CD4-positive, alpha-beta T cell treated with Interferon gamma for 1 hour (primary cell): ENCODE measurements at regions not wholly inside any gene's neighbourhood (a gene's known extent, or its start where the extent isn't known, plus 50 kb on each side); places are given as distances from the start of the nearest gene placed in this dataset.

ENCODE experiments used
- DNase-seq: peaks from one replicate; pipeline ENCODE4 v3.0.0-alpha.2; 2020

DNA sequence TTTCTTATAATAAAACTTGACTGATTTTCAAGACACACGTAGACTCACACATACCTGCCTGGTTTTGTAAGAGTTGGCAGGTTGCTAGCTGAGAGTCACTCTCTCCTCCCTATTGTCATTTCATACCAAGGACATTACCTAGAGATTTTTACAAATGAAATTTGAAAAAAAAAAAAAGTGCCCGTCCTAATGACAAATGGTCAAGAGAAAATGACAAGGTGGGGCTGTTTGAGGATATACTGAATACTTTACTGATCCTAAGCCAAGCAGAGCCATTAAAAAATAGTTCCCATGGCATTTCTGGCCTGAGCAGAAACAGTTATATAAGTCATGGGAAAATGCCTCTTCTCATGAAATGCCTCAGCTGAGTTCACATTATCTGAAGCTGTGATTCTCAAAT, 150.2 kb downstream of the DYRK2 start:
- no peak for DNase-seq

DNA sequence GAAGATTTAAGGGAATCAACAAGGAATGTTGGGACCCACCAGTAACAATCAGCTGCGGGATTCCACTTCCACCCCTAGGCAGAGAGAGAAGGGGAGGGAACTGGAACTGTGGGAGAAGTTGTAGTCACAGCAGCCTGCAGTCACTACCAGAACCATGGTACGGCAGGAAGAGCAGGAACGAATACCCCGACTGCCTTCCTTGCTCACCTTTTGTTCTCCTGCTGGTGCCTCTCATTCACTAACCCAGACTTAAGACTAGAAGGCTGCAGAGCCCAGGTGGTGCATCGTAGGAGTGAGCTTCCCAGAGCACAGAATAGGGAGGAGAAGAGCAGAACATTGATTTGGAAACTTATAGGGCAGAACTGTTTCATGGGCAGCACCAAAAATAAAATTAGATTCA, 154.2 kb downstream of the DYRK2 start:
- DNase-seq, result no peak

DNA sequence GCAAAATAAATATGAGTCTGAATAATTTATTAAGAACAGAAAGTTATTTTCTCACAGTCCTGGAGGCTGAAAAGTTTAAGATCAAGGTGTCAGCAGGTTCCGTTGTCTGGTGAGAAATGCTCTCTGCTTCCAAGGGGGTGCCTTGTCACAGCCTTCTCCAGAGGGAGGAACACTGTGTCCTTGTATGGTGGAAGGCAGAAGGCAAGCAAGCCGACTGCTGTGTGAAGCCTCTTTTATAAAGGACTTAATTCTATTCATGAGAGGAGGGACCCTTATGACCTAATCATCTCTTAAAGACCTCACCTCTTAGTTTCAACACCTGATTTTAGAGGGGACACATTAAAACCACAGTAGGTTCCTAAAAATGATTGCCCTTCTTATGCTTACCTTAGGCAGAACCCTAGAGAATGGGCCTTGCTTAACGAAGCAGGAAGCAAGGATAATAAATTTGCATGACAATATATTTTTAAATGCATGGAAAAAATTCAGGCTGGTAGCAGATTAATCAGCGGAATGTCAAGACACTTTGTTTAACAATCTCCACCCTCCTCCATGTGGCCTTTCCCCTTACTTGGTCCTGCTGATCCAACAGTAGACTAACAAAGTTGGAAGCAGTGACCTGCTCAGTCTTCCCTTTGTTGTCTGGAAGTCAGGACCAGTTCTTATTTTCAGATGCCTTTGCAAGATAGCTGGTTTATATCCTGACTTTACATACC, 154.9 kb downstream of the DYRK2 start:
- DNase-seq, result no peak

- peak; percentile 1 for DNase-seq
Measured at GRCh38 chr12:67804168-67804567, 155.6 kb downstream of the DYRK2 start.

- DNase-seq, result no peak
Measured at GRCh38 chr12:67807814-67808213, 159.3 kb downstream of the DYRK2 start.

GRCh38 chr12:67810166-67810565, 161.6 kb downstream of the DYRK2 start:
- DNase-seq, result no peak

- no peak for DNase-seq
Measured at GRCh38 chr12:67811437-67812361, 163.2 kb downstream of the DYRK2 start.

GRCh38 chr12:67813456-67813904, 164.9 kb downstream of the DYRK2 start:
- DNase-seq, result no peak

GRCh38 chr12:67816269-67816668, 167.7 kb downstream of the DYRK2 start:
- no peak for DNase-seq

DNA sequence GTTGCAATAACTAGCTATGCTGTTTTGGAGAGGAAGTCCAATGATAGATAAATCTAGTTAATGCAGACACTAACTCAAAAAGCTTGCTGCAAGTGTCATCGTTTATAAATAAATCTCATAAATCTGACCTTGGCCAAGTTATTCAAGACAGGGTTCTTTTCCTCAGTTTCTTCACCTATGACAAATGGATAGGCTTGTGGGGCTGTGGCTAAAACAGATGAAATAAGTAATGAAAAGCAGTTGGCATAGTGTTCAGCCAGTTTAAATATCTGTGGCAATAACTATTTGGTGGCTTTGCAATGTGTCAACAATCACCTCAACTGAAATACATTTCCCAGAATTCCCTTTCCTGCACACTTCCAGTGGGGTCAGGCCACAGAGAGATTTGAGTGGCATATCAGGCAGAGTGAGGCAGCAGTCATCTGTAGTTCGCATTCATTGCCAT, 169.9 kb downstream of the DYRK2 start:
- no peak for DNase-seq

GRCh38 chr12:67819902-67820301, 169.3 kb upstream of the IFNG-AS1 start:
- DNase-seq, result no peak

GRCh38 chr12:67820694-67821093, 168.6 kb upstream of the IFNG-AS1 start:
- no peak for DNase-seq

- DNase-seq, result no peak
Measured at GRCh38 chr12:67822826-67823225, 166.4 kb upstream of the IFNG-AS1 start.

GRCh38 chr12:67826148-67826547, 163.1 kb upstream of the IFNG-AS1 start:
- DNase-seq, result no peak

- no peak for DNase-seq
Measured at GRCh38 chr12:67826946-67827720, 162.1 kb upstream of the IFNG-AS1 start.

DNA sequence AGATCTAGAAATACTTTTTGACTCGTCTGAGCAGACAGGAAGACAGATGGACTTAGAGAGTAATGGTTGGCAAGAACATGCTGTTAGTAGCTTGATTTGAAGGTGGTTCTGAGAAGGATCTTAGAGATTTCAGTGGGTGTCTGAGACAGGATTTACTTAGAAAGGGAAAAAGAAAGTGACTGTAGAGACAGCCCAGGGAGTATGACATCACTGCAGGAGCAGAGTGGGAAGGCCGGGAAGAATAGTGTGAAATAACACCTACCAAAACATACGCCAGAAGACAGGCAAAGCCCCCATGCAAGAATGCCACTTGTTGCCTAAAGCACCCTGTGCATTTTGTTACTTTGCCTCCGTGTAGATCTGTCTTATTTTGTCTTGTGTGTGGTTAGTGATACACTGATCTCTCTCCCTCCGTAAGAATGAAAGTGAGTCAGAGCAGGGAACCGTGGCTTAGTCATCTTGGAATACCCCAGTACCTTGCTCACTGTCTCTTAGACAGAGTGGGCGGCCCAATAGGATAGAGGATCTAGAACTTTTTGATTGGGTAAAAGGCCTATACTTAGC, 161.3 kb upstream of the IFNG-AS1 start:
- no peak for DNase-seq

DNA sequence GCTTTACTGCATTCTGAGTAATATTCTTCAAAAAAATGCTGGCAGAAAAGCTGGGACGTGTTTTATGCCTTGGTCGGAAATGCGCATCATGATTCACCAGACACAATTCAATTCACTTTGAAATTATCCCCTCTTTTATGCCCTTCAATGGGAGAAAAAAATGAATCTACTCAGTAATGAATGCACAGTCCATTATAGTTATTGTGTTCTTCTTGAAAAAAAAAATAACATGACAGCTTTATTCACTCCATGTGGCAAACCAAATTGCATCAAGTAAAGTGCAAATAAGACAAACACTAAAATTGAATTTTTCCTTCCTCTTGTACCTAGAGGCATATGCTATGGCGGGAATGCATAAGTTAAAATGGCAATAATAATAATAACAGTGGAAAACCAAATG, 159.4 kb upstream of the IFNG-AS1 start:
- no peak for DNase-seq

- DNase-seq, result no peak
Measured at GRCh38 chr12:67832155-67832554, 157.1 kb upstream of the IFNG-AS1 start.

- no peak for DNase-seq
Measured at GRCh38 chr12:67833602-67834001, 155.6 kb upstream of the IFNG-AS1 start.

DNA sequence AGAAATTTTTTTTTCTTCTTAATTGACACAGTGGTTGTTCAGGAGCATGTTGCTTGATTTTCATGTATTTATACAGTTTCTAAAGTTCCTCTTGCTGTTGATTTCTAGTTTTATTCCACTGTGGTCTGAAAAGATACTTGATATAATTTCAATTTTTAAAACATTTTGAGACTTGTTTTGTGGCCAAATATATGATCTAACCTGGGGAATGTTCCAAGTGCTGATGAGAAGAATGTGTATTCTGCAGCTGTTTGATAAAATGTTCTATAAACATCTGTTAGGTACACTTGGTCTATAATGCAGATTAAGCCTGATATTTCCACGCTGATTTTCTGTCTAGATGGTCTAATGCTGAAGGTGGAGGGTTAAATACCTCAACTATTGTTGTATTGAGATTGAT, 151.4 kb upstream of the IFNG-AS1 start:
- no peak for DNase-seq

DNA sequence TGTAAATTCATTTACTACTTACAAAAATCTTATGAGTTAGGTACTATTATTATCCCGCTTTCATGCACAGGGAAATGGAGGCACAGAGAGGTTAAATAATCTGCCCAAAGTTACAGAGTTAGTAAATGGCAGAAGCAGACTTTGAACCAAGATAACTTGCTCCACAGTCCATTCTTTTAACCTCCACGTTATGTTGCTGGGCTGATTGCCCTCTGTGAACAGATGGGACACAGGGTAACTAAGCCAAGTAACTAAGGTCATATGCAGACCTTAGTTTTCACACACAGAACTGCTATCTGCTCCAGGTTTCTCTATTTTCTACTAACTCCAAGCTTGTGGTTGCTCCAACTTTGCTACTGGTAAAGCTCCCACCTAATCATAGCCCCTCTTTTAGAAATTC, 147.1 kb upstream of the IFNG-AS1 start:
- DNase-seq, result no peak

DNA sequence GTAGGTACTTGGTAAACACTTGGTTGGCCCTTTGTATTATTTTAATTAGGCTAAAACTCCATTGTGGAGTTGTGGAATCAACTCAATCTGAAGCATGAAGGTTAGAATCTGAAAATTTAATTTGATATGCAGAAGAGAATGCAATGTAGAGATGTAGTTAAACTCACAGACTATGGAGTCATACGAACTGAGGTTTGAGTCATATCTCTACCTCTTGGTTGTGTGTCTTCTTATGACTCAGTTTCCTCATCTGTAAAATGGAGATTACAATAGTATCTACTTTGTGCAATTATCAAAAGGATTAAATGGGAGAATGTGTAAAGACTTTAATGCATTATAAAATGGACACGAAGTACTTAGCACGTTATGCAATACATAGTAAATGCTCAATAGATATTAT, 146.0 kb upstream of the IFNG-AS1 start:
- DNase-seq, result no peak

DNA sequence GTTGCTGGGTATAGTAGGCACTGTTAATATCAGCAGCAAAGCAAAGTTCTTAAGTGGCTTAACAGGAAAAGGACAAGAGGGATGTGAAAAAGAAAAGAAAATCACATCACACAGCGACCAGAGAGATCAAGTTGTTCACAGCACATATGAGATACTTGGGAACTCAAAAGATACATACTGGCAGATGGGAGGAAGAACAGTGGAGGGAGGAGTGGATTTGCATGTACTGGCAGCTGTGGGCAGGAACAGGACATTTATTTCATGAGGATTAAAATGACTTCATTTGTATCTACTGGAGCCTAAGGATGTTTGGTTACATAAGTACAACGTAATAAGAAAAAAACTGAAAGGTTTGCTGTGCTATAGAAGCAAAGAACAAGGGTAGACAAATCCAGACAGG, 136.5 kb upstream of the IFNG-AS1 start:
- no peak for DNase-seq
